ENCODE measurements at regions not wholly inside any gene's neighbourhood (a gene's known extent, or its start where the extent isn't known, plus 50 kb on each side); places are given as distances from the start of the nearest gene placed in this dataset.

GRCh38 chr6:147817042-147817689 is 308.7 kb downstream of the SAMD5 start:
- Mint-ChIP-seq H3K4me1 (ENCODE audit: low read depth) (no peaks in the 10 kb centered on the region), H3K27ac (no peak overlapping the region), H3K4me3 (no peak overlapping the region), H3K9me3 (no peaks in the 10 kb centered on the region), H3K27me3 (no peaks in the 10 kb centered on the region), H3K36me3 (ENCODE audit: low read depth) (no peaks in the 10 kb centered on the region)
- no peak for DNase-seq

- Mint-ChIP-seq H3K4me3 (no peak overlapping the region), H3K27ac (no peak overlapping the region), H3K27me3 (no peaks in the 10 kb centered on the region), H3K4me1 (ENCODE audit: low read depth) (no peaks in the 10 kb centered on the region), H3K9me3 (no peaks in the 10 kb centered on the region), H3K36me3 (ENCODE audit: low read depth) (no peaks in the 10 kb centered on the region)
- no peak for DNase-seq
These were observed 312.0 kb downstream of the SAMD5 start for GRCh38 chr6:147820520-147820919.

DNA sequence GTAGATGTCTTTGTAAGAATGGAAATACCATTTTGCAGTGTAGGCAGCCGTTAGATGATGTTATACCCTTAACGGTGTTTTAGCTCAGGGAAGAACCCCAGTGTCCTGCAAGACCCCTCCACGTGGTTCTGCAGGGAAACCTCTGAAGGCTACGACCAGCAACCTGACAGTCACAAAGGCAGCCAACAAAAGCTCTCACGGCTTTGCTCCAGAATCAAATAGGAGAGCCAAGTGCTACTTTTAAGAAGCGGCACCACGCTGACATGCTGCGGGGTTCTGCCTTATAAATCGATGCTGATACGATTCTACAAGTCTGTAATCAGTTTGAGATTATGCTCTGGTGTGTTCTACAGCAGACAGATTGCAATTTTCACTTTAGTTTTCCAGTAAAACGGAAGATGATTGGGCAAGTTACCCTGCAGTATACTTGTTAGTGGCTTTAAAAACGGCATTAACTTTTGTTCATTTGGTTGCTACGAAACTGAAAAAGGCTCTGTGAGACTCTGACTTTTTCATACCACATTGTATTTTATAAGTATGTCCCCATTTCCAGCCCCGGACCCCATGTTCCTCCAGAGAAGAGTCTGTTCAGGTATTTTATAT is 312.9 kb downstream of the SAMD5 start:
- Mint-ChIP-seq H3K4me3 (no peak overlapping the region), H3K27me3 (no peaks in the 10 kb centered on the region), H3K4me1 (ENCODE audit: low read depth) (no peaks in the 10 kb centered on the region), H3K27ac (no peak overlapping the region), H3K36me3 (ENCODE audit: low read depth) (no peaks in the 10 kb centered on the region), H3K9me3 (no peaks in the 10 kb centered on the region)
- no peak for DNase-seq

DNA sequence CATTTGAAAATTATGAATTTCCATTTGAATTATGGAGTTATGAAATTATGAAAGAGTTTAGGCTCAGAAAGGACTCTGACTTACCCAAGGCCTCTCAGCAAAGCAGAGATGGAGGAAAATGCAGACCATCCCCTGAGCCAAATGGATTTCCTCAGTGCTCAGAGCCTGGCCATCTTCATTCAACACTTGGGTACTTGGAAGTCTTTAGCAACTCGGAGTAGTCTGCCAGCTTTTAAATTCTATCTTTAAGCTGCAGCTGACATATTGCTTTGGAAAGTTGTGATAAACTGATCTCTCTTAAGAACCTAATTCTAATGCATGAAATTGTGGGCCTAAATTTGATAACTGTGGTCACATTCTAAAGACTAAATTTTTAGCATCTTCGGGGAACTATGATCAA is 315.4 kb downstream of the SAMD5 start:
- H3K4me1 Mint-ChIP-seq (ENCODE audit: low read depth): no peaks in the 10 kb centered on the region
- no peaks in the 10 kb centered on the region for H3K9me3 Mint-ChIP-seq
- no peaks in the 10 kb centered on the region for H3K27me3 Mint-ChIP-seq
- no peak overlapping the region for H3K27ac Mint-ChIP-seq
- no peak overlapping the region for H3K4me3 Mint-ChIP-seq
- no peaks in the 10 kb centered on the region for H3K36me3 Mint-ChIP-seq (ENCODE audit: low read depth)
- no peak for DNase-seq

DNA sequence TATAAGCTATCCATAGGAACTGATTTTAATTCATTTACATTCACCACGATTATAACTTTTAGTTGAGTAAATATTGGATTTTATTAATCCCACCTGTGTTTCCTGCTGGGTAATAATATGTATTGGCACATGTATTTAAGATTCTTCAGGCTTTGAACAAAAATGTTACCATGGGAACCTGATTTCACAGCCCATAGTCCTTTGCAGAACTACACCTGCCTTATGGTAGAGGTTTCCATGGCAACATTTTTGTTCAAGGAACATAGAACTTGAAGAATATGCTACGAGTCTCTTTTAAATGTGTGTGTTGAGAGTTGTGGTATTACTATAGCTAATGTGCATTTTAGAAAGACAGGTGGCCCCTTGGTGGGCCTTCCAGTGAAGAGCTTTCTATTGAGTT is 317.4 kb downstream of the SAMD5 start:
- Mint-ChIP-seq H3K4me1 (ENCODE audit: low read depth) (no peaks in the 10 kb centered on the region), H3K4me3 (no peak overlapping the region), H3K36me3 (ENCODE audit: low read depth) (no peaks in the 10 kb centered on the region), H3K9me3 (no peaks in the 10 kb centered on the region), H3K27ac (no peak overlapping the region), H3K27me3 (no peaks in the 10 kb centered on the region)
- no peak for DNase-seq

DNA sequence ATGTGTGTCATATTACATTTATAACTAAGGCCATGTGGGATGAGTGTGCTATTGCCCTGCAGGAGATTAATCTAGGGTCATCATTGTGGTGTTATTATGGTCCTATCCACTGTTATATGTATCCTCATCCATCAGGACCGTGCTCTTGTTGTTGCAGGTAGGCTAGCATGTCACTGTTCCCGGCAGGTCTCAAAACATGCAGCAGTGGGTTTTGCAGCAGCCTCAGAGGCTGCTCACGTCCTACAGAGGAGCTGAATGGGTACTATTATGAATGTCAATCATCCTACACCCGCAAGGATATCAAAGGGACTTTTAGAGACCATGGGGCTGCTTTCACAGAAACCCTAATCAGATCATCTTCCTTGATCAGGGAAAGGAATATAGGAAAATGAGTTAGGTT is 318.2 kb downstream of the SAMD5 start:
- H3K27ac Mint-ChIP-seq: no peak overlapping the region
- H3K4me1 Mint-ChIP-seq (ENCODE audit: low read depth): no peaks in the 10 kb centered on the region
- no peaks in the 10 kb centered on the region for H3K36me3 Mint-ChIP-seq (ENCODE audit: low read depth)
- H3K4me3 Mint-ChIP-seq: no peak overlapping the region
- H3K9me3 Mint-ChIP-seq: no peaks in the 10 kb centered on the region
- no peak for DNase-seq
- no peaks in the 10 kb centered on the region for H3K27me3 Mint-ChIP-seq

DNA sequence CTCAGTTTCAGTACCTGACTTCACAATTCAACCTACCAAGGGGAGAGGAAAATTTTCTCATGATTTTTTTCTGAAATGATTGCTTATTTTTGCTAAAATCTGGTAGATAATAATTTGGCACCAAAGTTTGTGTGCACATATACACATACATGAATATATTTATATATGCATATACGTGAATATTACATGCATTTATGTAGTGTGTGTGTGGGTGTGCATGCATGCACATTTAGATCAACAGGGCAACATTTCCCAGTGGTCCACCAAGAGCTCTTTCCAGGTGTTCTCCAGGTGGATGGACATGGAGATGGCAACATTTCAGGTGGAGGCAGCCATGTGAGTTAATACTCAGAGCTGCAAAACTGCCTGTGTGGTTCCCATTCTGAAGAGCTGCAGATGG is 320.9 kb downstream of the SAMD5 start:
- no peaks in the 10 kb centered on the region for H3K27me3 Mint-ChIP-seq
- no peak overlapping the region for H3K27ac Mint-ChIP-seq
- no peak overlapping the region for H3K4me3 Mint-ChIP-seq
- DNase-seq: no peak
- no peaks in the 10 kb centered on the region for H3K4me1 Mint-ChIP-seq (ENCODE audit: low read depth)
- H3K9me3 Mint-ChIP-seq: no peaks in the 10 kb centered on the region
- no peaks in the 10 kb centered on the region for H3K36me3 Mint-ChIP-seq (ENCODE audit: low read depth)

DNA sequence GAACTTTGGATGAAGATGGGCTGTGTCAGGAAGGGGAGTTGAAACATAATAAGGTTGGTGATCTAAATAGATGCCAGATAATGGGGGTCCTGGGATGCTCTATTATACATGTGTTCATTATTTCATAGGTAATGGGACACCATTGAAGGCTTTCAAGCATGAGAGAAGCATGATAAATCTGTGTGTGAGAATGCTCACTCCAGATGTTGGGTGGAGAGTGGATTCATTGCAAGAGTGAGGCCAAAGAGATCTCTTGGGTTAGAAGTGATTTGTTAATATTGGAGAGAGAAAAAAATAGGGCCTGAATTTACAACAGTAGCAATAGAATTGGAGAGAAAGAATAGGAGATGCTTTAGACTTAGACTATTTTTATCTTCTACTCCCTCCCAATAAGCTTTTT is 321.3 kb downstream of the SAMD5 start:
- no peak overlapping the region for H3K27ac Mint-ChIP-seq
- DNase-seq: no peak
- no peaks in the 10 kb centered on the region for H3K9me3 Mint-ChIP-seq
- H3K4me1 Mint-ChIP-seq (ENCODE audit: low read depth): no peaks in the 10 kb centered on the region
- H3K36me3 Mint-ChIP-seq (ENCODE audit: low read depth): no peaks in the 10 kb centered on the region
- no peaks in the 10 kb centered on the region for H3K27me3 Mint-ChIP-seq
- H3K4me3 Mint-ChIP-seq: no peak overlapping the region

DNA sequence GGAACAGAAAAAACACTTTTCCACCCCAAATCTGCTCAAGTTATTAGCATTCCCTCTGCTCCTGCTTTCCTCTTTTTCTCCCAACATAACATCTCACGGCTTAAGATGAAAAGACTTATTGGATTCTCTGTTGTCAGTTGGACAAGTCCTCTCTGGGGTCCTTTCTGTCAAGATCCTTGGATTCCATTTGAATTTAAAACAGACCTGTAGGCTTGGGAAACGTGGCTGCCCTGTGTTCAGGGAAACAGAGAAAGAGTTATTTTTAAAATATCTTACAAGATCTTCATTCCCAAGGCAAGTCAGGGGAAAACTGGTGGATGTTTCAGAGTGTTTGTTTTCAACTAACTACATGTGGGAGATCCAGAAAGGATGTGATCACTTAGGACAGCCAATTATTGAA is 322.9 kb downstream of the SAMD5 start:
- no peaks in the 10 kb centered on the region for H3K9me3 Mint-ChIP-seq
- no peak for DNase-seq
- no peak overlapping the region for H3K4me3 Mint-ChIP-seq
- H3K27ac Mint-ChIP-seq: no peak overlapping the region
- H3K27me3 Mint-ChIP-seq: peaks cover 4% of the 10 kb centered on the region
- H3K4me1 Mint-ChIP-seq (ENCODE audit: low read depth): no peaks in the 10 kb centered on the region
- H3K36me3 Mint-ChIP-seq (ENCODE audit: low read depth): no peaks in the 10 kb centered on the region

DNA sequence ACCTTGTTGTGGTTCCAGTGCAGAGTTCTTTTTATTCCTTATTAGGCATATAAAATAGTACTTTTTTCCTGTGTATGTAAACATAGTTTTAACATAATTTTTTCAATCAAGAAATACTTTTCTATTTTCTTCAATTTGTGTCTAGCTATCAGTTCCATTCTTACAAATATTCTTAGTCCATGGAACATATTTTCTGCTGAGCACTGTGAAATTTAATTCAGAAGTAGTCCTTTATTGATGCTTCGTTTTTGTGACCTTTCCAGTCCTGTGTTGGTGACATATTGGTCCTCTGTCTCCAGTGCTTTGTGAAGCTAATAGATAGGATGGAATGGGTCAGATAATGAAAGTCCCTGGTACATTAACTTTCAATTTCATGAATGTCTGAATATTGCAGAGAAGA is 325.1 kb downstream of the SAMD5 start:
- Mint-ChIP-seq H3K27ac (no peak overlapping the region), H3K4me3 (no peak overlapping the region), H3K36me3 (ENCODE audit: low read depth) (no peaks in the 10 kb centered on the region), H3K9me3 (no peaks in the 10 kb centered on the region), H3K4me1 (ENCODE audit: low read depth) (no peaks in the 10 kb centered on the region), H3K27me3 (peaks cover 4% of the 10 kb centered on the region)
- no peak for DNase-seq

GRCh38 chr6:147834084-147834776 is 325.7 kb downstream of the SAMD5 start:
- Mint-ChIP-seq H3K27me3 (peaks cover 4% of the 10 kb centered on the region), H3K27ac (no peak overlapping the region), H3K9me3 (no peaks in the 10 kb centered on the region), H3K36me3 (ENCODE audit: low read depth) (no peaks in the 10 kb centered on the region), H3K4me1 (ENCODE audit: low read depth) (no peaks in the 10 kb centered on the region), H3K4me3 (no peak overlapping the region)
- no peak for DNase-seq

GRCh38 chr6:147837540-147837939 is 329.1 kb downstream of the SAMD5 start:
- H3K4me1 Mint-ChIP-seq (ENCODE audit: low read depth): no peaks in the 10 kb centered on the region
- H3K9me3 Mint-ChIP-seq: no peaks in the 10 kb centered on the region
- no peak overlapping the region for H3K4me3 Mint-ChIP-seq
- H3K27ac Mint-ChIP-seq: no peak overlapping the region
- H3K27me3 Mint-ChIP-seq: peaks cover 4% of the 10 kb centered on the region
- DNase-seq: no peak
- H3K36me3 Mint-ChIP-seq (ENCODE audit: low read depth): no peaks in the 10 kb centered on the region

DNA sequence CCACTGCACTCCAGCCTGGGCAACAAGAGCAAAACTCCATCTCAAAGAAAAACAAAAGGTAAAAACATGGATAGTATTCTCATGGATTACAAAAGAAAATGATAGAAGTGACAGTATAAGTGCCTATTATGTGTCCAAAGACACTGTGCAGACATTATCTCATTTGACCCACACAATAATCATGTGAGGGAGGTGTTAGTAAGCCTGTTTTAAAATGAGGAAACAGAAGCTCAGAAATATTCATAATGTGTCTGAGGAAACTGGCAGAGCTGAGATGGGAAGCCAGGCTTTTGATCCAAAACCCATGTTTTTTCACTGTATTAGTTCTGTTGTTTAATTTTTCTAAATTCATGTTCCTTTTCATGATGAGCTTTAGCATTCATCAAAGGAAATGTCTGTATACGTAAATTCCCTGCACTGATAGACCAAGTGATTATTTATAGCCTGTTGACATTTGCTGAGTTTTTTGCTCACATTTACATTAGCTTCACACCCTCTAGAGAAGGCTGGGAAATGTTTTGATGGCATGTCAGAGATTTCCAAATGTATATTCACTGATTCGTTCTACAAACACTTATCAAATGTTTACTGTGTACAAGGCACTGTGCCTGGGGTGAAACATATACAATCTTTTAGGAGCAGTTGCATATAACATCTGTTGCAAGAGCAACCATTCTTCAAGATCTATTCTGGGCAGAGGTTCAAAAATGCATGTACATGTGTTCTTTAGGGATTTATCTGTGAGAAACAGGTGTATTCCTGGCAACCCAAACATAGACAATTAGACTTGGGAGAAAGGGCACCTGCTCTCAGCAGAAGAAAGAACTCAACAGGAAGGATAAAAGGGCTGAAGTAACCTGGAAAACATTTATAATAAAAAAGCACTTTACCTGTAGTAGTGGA is 331.5 kb downstream of the SAMD5 start:
- Mint-ChIP-seq H3K4me3 (no peak overlapping the region), H3K27ac (no peak overlapping the region), H3K36me3 (ENCODE audit: low read depth) (no peaks in the 10 kb centered on the region), H3K27me3 (peaks cover 4% of the 10 kb centered on the region), H3K4me1 (ENCODE audit: low read depth) (no peaks in the 10 kb centered on the region), H3K9me3 (peaks cover 3% of the 10 kb centered on the region)
- DNase-seq: no peak

- Mint-ChIP-seq H3K9me3 (peaks cover 6% of the 10 kb centered on the region), H3K27me3 (no peaks in the 10 kb centered on the region), H3K4me3 (no peak overlapping the region), H3K36me3 (ENCODE audit: low read depth) (no peaks in the 10 kb centered on the region), H3K4me1 (ENCODE audit: low read depth) (no peaks in the 10 kb centered on the region), H3K27ac (no peak overlapping the region)
- DNase-seq: no peak
These were observed 333.2 kb downstream of the SAMD5 start for GRCh38 chr6:147841547-147842148.
